AG08396 (cell line): ENCODE measurements at regions not wholly inside any gene's neighbourhood (a gene's known extent, or its start where the extent isn't known, plus 50 kb on each side); places are given as distances from the start of the nearest gene placed in this dataset.

Experiments used
- DNase-seq: peaks from one replicate; pipeline ENCODE4 v3.0.0; 2012; ENCODE audit warnings: low spot score, mixed read lengths

GRCh38 chr2:120567128-120567527 is 168.5 kb upstream of the GLI2 start:
- no peak for DNase-seq

DNA sequence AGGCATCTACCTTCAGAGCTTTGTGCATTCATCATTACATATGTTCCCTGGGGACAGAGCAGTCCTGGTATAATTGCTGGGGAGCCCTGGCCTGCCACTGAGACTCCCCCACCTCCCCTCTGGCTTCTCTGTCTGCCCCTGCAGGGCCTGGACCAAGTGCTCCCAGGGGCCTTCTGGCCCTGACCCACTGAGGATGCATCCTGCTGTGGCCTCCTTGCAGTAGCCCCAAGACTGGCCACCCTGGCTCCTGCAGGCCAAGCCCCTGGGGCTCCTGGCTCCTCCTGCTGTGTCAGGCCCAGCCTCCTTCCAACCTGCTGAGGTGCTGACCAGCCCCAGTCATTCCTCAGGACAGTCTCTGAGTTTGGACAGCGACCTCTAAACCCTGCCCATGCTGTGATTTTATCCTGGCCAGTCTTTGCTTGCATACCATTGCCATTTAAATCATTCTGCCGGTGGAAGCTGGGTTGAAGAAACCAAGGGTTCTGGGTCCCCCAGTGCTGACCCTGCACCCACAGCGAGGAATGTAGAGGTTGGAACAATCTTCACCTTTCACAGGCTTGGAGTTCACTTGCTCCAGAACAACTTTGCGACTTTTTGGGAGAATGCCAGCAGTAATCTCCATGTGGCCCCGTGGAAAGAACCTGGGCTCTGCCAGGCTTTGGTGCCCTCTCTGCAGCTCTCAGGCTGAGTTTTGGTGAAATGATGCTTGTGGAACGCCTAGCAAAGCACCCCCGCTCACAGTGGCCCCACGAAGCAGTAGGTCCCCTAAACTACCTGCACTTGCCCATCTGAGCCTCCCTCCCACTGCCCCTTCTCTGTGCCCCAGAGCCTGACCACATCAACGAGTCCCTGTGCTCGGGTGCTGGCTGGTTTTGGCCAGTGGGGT is 167.3 kb upstream of the GLI2 start:
- no peak for DNase-seq

GRCh38 chr2:120568975-120569268 is 166.7 kb upstream of the GLI2 start:
- DNase-seq = no peak

DNA sequence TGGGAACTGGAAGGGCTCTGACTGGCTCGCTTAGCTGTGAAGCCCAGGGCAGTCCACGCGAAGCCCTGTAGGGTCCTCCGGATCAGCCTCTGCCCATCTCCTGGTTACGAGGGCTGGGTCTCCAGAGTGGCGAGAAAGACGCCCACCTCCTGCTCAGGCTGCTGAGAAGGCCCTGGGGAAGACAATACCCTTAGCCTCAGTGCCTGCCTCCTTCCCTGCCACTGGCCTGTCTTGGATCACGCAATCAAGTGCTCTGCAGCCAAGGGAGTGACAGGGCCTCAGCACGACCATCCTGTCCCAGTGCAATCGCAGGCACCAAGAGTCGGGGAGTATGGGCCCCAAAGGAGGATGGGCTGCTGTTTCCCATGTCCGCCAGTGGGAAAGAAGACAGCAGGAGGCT is 165.7 kb upstream of the GLI2 start:
- DNase-seq = no peak

DNA sequence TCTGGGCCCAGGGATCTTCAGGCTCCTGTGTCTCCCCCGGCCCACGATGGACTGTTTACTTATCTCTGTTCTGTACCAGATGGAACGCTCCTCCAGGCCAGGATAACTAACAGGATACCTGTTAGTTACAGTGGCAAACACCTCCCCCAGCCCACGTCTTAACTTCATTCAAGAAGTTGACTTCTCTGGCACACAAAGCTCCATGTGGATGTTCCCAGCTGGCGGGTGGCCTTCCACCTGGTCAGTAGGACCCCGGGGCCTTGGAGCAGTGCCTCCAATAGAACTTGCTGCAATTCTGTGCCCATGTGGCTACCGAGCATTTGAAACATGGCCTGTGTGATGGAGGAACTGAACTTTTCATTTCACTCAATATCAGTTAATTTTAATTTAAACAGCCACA is 165.1 kb upstream of the GLI2 start:
- no peak for DNase-seq

DNA sequence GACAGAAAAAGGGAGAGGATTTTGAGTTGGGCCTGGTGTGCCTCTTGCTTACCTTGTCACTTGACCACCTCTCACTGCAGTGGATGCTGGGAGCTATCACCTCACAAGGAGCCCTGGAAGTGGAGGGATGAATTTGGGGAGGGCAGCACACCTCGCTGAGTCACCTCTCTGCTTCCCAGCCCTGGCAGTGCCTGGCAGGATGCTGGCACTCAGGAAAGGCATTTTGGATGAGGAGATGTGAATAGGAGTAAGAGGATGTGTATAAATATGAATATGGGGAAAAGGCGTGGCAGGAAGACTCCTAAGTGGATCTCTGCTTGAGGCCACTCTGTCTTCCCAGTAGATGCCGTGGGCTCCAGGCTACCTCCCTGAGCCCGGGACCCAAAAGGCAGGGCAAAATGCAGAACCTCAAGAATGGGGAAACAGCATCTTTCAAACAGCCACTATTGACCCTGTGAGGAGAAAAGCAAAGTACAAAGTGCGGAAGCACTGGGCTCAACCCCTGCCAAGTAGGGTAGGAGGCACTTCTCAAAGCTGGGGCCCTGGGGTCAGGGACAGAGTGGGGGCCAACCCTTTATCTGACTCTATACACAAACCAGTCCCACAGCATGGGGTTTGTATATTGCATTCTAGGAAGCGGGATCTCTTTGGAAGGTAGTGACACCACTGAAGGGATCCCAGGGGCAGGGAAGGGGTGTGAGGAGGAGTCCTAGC is 164.5 kb upstream of the GLI2 start:
- no peak for DNase-seq

- DNase-seq = no peak
Observed at GRCh38 chr2:120572226-120572625, 163.4 kb upstream of the GLI2 start.

DNA sequence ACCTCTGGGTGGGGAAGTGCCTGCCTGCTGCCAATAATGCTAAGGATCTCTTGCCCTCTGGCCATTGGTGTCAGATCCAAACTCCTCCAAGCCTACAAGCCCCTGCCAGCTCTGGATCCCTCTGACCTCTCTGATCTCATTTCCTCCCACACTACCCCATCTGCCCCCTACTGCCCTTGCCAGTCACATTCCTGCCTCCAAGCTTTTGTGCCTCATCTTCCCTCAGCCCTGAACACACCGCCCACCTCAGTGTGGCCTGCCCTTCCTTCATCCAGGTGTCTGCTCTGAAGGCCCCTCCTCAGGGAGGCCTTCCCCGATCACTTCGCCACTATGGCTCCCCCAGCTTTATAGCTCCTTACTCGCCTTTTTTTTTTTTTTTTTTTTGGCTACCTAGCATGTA is 161.0 kb upstream of the GLI2 start:
- DNase-seq = no peak

DNA sequence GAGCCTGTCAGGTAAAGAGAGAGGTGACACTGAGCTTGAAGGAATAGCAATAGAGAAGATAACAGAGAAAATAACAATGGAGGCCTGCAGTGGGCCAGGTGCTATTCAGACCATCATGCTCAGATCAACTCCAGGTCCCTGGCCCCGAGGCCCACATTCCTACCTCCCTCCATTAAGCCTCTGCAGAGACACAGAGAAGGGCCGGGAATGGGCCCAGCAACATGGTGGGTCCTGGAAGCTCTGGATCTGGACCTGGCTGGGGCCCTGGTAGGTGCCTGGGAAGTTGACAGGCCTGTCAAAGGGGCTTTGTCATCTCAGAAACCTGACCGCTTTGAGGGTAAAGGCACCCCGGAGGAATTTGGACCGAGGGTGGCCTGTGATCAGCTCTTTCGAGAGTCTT is 159.7 kb upstream of the GLI2 start:
- no peak for DNase-seq

DNA sequence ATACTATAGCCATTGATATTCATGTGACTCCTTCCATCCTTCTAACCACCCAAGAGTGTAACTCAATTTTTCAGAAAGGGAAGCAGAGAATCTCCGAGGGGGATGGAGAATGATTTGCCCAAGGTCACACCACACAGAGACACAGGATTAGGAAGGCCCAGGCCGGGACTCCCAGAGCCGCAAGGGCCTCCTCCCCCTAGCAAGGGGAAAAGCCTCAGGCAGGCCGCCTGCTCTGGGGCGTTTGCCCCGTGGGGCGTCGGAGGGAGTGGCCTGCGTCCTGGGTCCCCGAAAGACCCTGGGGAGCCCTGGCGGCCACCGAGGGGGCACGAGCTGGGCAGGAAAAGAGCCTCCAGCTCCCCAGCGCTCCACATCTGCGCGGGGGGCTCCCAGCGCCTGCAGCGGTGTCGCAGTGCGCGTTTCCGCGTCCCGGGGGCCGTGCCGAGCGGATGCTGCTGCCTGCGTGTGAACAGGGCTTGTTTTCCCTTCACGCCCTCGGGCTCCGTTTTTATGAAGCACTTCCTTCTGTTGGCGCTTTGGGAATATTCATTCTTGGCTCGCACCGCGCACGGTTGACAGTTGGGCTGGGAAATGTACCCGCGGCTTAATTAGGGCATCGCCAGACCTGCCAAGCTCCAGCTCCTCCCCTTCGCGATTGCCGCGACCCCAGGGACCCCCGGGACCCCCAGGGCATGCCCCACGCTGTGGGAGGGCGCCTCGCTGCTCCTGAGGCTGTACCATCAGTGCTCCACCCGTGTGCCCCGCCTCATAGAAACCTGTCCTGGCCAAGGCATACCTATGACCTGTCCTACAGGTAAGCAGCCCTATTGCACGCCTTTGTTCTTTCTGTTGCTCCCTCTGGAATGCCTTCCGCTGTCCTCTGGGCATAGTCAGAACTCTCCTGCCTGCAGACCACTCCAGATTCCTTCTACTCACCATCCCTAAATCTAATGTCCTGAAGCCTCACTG is 158.9 kb upstream of the GLI2 start:
- DNase-seq = peak; percentile 57

GRCh38 chr2:120577721-120578295 is 157.9 kb upstream of the GLI2 start:
- DNase-seq = no peak

DNA sequence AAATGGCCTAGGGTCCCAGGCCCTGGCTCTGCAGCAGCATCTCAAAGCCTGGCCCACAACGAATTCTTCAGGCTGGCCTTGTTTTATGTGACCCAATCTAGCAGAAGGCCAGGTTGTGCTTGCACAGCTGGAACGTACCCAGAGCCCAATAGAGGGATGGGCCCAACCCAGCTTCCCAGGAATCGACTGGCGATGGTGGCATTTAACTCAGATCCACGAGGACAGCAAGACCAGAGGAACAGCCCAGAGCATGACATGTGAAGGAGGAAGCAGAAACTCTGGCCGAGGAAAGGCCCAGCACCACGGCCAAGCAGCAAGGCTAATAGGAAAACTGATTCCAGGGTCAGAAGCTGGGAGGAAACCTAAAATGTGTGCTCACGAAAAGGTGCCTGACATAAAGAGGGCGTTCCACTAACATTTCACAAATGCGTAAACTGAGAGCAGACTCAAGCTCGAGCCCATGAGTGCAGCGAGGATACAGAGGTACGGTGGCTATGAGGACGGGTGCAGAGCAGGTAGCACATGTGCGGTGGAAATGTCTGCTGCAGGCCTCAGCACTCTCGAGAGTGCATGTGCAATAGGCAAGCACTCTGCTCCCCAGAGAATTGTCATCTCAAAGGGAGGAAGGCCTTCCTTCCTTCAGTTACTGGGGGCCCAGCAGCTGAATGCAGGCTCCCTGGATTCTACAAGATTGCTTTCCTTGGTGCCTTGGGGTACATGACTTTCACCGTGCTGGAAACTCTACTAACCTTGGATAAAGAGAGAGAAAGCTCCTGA is 156.9 kb upstream of the GLI2 start:
- DNase-seq = no peak

DNA sequence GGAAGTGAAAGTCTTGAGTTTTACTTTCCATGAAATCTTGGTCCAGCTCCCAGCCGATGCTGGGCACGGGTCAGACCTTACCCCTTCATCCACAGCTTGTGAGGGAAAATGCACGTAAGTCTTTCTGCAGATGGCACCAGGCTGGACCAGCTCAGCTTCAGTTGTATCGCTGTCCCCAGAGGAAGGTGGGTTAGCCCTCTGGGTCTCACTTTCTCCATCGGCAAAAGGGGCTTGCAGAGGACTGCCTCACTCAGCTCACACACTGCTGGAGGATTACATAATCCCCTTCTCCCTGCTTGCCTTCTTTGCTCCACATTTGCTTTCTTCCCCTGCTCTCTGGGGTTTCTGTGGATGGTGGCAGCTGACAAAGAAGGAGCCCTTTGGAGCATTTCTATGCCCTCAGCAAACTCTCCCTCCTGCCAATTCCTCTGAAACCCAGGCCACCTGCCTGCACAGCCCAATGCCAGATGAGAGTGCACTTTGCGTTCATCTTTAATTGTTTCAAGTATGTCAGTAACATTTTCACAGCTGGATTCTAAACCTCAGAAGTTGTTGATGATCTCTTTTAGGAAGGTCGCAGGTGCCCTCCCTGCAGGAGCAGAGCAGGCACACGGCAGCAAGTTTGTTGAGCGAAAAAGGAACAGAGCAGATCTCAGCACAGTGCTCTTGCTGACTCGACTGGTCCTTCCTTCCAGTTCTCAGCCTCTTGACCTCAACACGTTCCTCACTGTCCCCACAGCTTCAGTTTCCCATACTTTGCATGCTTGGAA is 155.6 kb upstream of the GLI2 start:
- DNase-seq = no peak

DNA sequence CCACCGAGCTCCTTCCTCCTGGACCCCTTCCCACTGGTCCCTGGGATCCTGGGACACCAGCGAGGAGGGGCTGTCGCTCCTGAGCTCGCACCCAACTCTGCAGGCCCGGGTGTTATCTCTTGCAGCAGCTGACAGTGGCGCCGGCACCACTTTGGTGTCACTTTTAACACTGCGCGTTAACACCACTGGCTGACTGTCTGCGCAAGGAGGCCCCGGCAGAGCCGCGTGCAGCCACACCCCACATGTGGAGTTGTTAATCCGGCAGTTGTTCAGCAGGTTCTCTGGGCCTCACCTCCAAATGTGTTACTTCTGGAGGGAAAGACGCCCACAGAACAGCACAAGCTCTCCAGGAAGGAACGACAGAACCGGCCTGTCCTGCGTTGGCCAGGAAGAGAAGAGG is 155.0 kb upstream of the GLI2 start:
- no peak for DNase-seq

DNA sequence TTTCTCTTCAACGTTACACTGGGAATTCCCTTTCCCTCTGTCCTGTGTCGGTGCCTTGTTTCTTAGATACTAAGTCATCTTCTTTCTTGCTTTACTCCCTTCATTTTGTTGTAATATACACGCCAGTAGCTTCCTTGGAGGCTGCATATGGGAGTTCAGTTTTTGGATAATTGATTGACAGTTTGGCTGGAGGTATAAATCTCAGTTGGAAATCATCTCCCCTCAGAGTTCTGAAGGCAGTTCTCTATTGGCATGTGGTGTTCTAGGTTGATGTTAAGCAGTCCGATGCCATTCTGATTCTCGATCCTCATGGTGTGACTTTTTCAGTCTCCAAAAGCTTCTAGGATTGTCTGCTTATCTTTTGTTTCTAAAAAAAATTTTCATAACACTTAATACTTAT is 152.5 kb upstream of the GLI2 start:
- no peak for DNase-seq

GRCh38 chr2:120583851-120584570 is 151.7 kb upstream of the GLI2 start:
- DNase-seq = no peak

DNA sequence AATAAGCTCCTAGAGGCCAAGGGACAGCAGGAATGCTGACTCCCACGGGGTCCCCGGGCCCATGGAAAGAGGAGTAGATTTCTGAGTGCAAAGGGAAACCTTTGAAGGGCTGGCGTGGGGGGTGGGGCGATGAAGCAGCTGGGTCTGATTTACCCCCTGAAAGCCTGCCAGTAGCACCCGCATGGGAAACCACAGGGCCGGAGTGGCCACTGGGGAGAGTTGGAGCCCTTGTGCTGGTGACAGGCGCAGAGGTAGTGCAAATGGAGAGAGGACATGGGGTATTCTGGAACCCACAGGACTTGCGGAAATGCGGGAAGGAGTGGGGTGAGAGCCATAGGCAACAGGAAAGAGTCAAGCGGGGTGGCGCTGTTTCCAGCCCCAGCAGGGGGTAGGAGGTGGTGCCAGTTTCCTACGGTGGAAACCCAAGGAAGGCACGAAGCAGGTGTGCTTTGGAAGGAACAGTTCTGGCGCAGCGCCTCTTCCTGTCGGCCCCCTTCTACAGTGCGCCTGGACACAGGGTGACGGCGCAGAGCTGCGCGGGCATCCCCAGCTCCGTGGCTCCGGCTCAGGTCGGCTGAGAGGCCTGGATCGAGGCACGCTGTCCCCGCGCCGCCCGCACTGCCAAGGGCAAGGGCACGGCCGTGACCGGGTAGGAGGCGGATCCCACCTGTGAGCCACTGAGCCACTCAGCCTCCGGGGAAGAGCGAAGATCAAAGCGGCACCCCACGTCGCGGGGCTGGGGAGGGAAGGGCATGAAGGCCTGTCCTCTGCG is 149.0 kb upstream of the GLI2 start:
- DNase-seq = no peak

- no peak for DNase-seq
Observed at GRCh38 chr2:120587279-120587996, 148.2 kb upstream of the GLI2 start.

DNA sequence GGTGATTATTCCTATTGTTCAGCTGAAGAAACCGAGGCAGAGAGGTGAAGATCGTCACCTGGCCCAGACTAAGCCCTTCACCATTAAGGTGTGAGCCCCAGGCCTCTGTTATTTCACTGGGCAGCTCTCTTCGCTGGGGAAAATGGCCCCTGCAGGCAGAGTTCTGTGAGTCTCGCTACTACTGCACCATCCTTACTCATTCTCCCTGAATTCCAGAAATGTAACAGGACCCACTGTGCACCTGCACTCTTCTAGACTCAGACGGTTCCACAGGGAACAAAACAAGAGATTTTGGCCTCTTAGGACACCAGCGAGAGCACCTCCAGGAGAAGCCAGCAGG is 147.7 kb upstream of the GLI2 start:
- no peak for DNase-seq
